Endothelial cell of umbilical vein (primary cell): ENCODE measurements at regions not wholly inside any gene's neighbourhood (a gene's known extent, or its start where the extent isn't known, plus 50 kb on each side); places are given as distances from the start of the nearest gene placed in this dataset.

Experiments used
- CTCF ChIP-seq, 2 donors: IDR thresholded peaks; 1 replicate in 1 of 2; 2 replicates in 1 of 2; pipeline ENCODE4 v1.5.1; 2011; ENCODE audit warnings: low read length in 2 of 2, mild to moderate bottlenecking in 2 of 2, moderate library complexity in 2 of 2, control low read depth in 1 of 2, inconsistent platforms in 1 of 2, low read depth in 1 of 2; ENCODE audit not compliant: insufficient read depth in 1 of 2; ENCODE audit errors: extremely low read depth in 1 of 2
- EZH2 ChIP-seq: IDR thresholded peaks from 2 replicates; pipeline ENCODE4 v1.6.1; 2012; ENCODE audit warnings: borderline replicate concordance, low read depth, mild to moderate bottlenecking, moderate library complexity, low read length, inconsistent platforms; ENCODE audit not compliant: severe bottlenecking
- FOS ChIP-seq: IDR thresholded peaks from 2 replicates; pipeline ENCODE4 v1.6.1; 2011; ENCODE audit warnings: mild to moderate bottlenecking, low read length, moderate library complexity, borderline replicate concordance; ENCODE audit not compliant: insufficient read depth
- JUN ChIP-seq: IDR thresholded peaks from 2 replicates; pipeline ENCODE4 v1.6.1; 2011; ENCODE audit warnings: borderline replicate concordance, low read depth; ENCODE audit not compliant: insufficient read length, insufficient read depth
- MAX ChIP-seq: IDR thresholded peaks from 2 replicates; pipeline ENCODE4 v1.6.1; 2011; ENCODE audit not compliant: insufficient read depth, insufficient read length
- POLR2A ChIP-seq: IDR thresholded peaks from 2 replicates; pipeline ENCODE4 v1.6.1; 2012; ENCODE audit warnings: low read depth, mild to moderate bottlenecking, control low read depth, low read length
- POLR2AphosphoS5 ChIP-seq: IDR thresholded peaks from 2 replicates; pipeline ENCODE4 v1.6.1; 2012; ENCODE audit warnings: low read depth, mild to moderate bottlenecking, control low read depth, low read length, moderate library complexity; ENCODE audit not compliant: insufficient read depth

- TF ChIP-seq FOS (no peak), CTCF (IDR thresholded peaks at IDR 0.05; ENCODE audit: extremely low read depth in 1 of 2, insufficient read depth in 1 of 2, low read depth in 1 of 2, low read length in 2 of 2) (no peak), POLR2A (no peak), MAX (no peak), EZH2 (no peak), POLR2AphosphoS5 (no peak), JUN (no peak)
Measured at GRCh38 chr12:68482014-68482413, 128.7 kb upstream of the RAP1B start.
